H1 (cell line): ENCODE measurements at regions not wholly inside any gene's neighbourhood (a gene's known extent, or its start where the extent isn't known, plus 50 kb on each side); places are given as distances from the start of the nearest gene placed in this dataset.

ENCODE experiments used
- CTCF ChIA-PET: fragments of 300-600 bp; sonication (Branson Sonifier 250); formaldehyde crosslinking; loops from one replicate; lab custom pipeline; 2021; ENCODE audit not compliant: partially characterized antibody; lab: Charles Lee
- POLR2A ChIA-PET: fragments of 300-600 bp; sonication (Branson Sonifier 250); formaldehyde crosslinking; loops from one replicate; lab custom pipeline; 2021; ENCODE audit warnings: inconsistent platforms; ENCODE audit not compliant: partially characterized antibody; lab: Charles Lee
- DNase-seq, 2 experiments: peaks; one replicate each; pipeline versions ENCODE4 v3.0.0 to v3.0.0-alpha.2; 2010 to 2022; ENCODE audit warnings: low spot score in 2 of 2, low read depth in 1 of 2, mixed read lengths in 1 of 2
- FAIRE-seq: peaks from 2 replicates; lab custom pipeline; 2011; peaks lifted over from hg19 to GRCh38; lab: Jason Lieb, UNC
- H2AFZ ChIP-seq: 2 replicates; pipeline ENCODE4 v1.8.1; 2012; ENCODE audit warnings: low read length, inconsistent platforms
- H2AK5ac ChIP-seq: 2 replicates; pipeline ENCODE4 v1.6.1; 2013; ENCODE audit warnings: low read depth, low read length
- H2BK120ac ChIP-seq: replicated peaks from 2 replicates; pipeline ENCODE3; 2013; ENCODE audit warnings: low read depth, low read length, inconsistent platforms
- H2BK12ac ChIP-seq: 2 replicates; pipeline ENCODE4 v1.6.1; 2013; ENCODE audit warnings: low read depth, low read length
- H2BK15ac ChIP-seq: 2 replicates; pipeline ENCODE4 v1.6.1; 2013; ENCODE audit warnings: low read length
- H2BK20ac ChIP-seq: 2 replicates; pipeline ENCODE4 v1.6.1; 2013; ENCODE audit warnings: low read length
- H2BK5ac ChIP-seq: 2 replicates; pipeline ENCODE4 v1.6.1; 2013; ENCODE audit warnings: low read depth, low read length
- H3K14ac ChIP-seq: 2 replicates; pipeline ENCODE4 v1.6.1; 2013; ENCODE audit warnings: inconsistent platforms; ENCODE audit not compliant: insufficient read length
- H3K18ac ChIP-seq: 2 replicates; pipeline ENCODE4 v1.6.1; 2013; ENCODE audit warnings: low read length; ENCODE audit errors: extremely low read depth
- H3K23ac ChIP-seq: 2 replicates; pipeline ENCODE4 v1.6.1; 2013; ENCODE audit warnings: inconsistent platforms; ENCODE audit not compliant: insufficient read length
- H3K23me2 ChIP-seq: 2 replicates; pipeline ENCODE4 v1.6.1; 2013; ENCODE audit warnings: low read depth, low read length
- H3K27ac ChIP-seq: 2 replicates; pipeline ENCODE4 v1.6.1; 2011; ENCODE audit warnings: low read depth, low read length, inconsistent platforms
- H3K27me3 ChIP-seq, 4 experiments: replicated peaks in 1 of 4; 1 replicate in 1 of 4; 2 replicates in 3 of 4; pipeline versions ENCODE4 v1.6.1 to v1.8.1; 2011 to 2013; ENCODE audit warnings: low read length in 3 of 4, mild to moderate bottlenecking in 3 of 4, inconsistent platforms in 2 of 4, mixed read lengths in 2 of 4, moderate library complexity in 1 of 4; ENCODE audit not compliant: control insufficient read depth in 3 of 4, insufficient read depth in 3 of 4; ENCODE audit errors: extremely low read depth in 1 of 4
- H3K36me3 ChIP-seq, 4 experiments: 2 replicates each; pipeline versions ENCODE4 v1.6.1 to v1.8.1; 2011 to 2013; ENCODE audit warnings: mild to moderate bottlenecking in 4 of 4, low read length in 3 of 4, moderate library complexity in 2 of 4, control low read depth in 1 of 4, inconsistent platforms in 1 of 4; ENCODE audit not compliant: insufficient read depth in 4 of 4, control insufficient read depth in 2 of 4
- H3K4ac ChIP-seq: replicated peaks from 2 replicates; pipeline ENCODE3; 2013; ENCODE audit warnings: low read length, low read depth, mixed read lengths, inconsistent platforms; ENCODE audit not compliant: insufficient read length
- H3K4me1 ChIP-seq, 4 experiments: replicated peaks in 1 of 4; 1 replicate in 1 of 4; 2 replicates in 3 of 4; pipeline versions ENCODE4 v1.6.1 to v1.8.1; 2011 to 2013; ENCODE audit warnings: low read length in 3 of 4, inconsistent platforms in 2 of 4, mixed read lengths in 1 of 4; ENCODE audit not compliant: insufficient read depth in 4 of 4, control insufficient read depth in 3 of 4
- H3K4me2 ChIP-seq, 2 experiments: 2 replicates each; pipeline versions ENCODE4 v1.6.1 to v1.8.1; 2011 to 2013; ENCODE audit warnings: low read depth in 2 of 2, low read length in 2 of 2, control low read depth in 1 of 2, inconsistent platforms in 1 of 2, mild to moderate bottlenecking in 1 of 2; ENCODE audit not compliant: insufficient read depth in 1 of 2
- H3K4me3 ChIP-seq, 4 experiments: fragments of 200-600, 300-600 bp in 1 of 4; sonication (generic), shearing (Covaris generic), sonication (Bioruptor Twin) in 1 of 4; 2 replicates each; pipeline versions ENCODE4 v1.5.1 to v1.8.1; 2011 to 2016; ENCODE audit warnings: low read length in 4 of 4, low read depth in 3 of 4, control low read depth in 2 of 4, inconsistent platforms in 2 of 4, mild to moderate bottlenecking in 2 of 4, mixed read lengths in 1 of 4, moderate library complexity in 1 of 4; ENCODE audit not compliant: insufficient read depth in 2 of 4; ENCODE audit errors: extremely low read depth in 1 of 4
- H3K56ac ChIP-seq: replicated peaks from 2 replicates; pipeline ENCODE3; 2013; ENCODE audit warnings: low read depth, mild to moderate bottlenecking, mixed read lengths, low read length, inconsistent platforms; ENCODE audit not compliant: insufficient read length
- H3K79me1 ChIP-seq: 2 replicates; pipeline ENCODE4 v1.6.1; 2013; ENCODE audit warnings: low read depth, low read length, control low read depth
- H3K79me2 ChIP-seq, 2 experiments: 2 replicates each; pipeline versions ENCODE4 v1.6.1 to v1.8.1; 2012 to 2013; ENCODE audit warnings: low read length in 2 of 2, mild to moderate bottlenecking in 2 of 2, inconsistent platforms in 1 of 2; ENCODE audit not compliant: insufficient read depth in 2 of 2, control insufficient read depth in 1 of 2
- H3K9ac ChIP-seq, 4 experiments: replicated peaks in 1 of 4; 1 replicate in 1 of 4; 2 replicates in 3 of 4; pipeline versions ENCODE4 v1.6.1 to v1.8.1; 2011 to 2013; ENCODE audit warnings: low read depth in 3 of 4, low read length in 3 of 4, control low read depth in 2 of 4, mild to moderate bottlenecking in 2 of 4, moderate library complexity in 2 of 4, inconsistent platforms in 1 of 4; ENCODE audit errors: extremely low read depth in 1 of 4
- H3K9me3 ChIP-seq, 2 experiments: 2 replicates each; pipeline versions ENCODE4 v1.6.1 to v1.8.1; 2012 to 2013; ENCODE audit warnings: mild to moderate bottlenecking in 2 of 2, moderate library complexity in 2 of 2, control low read depth in 1 of 2, inconsistent platforms in 1 of 2, low read depth in 1 of 2, low read length in 1 of 2, mixed read lengths in 1 of 2; ENCODE audit not compliant: insufficient read depth in 2 of 2
- H4K20me1 ChIP-seq, 2 experiments: replicated peaks in 1 of 2; 2 replicates each; pipeline versions ENCODE3 to v1.8.1; 2011 to 2013; ENCODE audit warnings: inconsistent platforms in 2 of 2, low read length in 2 of 2, mild to moderate bottlenecking in 1 of 2; ENCODE audit not compliant: insufficient read depth in 2 of 2, control insufficient read depth in 1 of 2
- H4K5ac ChIP-seq: 2 replicates; pipeline ENCODE4 v1.6.1; 2013; ENCODE audit warnings: low read length, low read depth, mixed read lengths, inconsistent platforms; ENCODE audit not compliant: insufficient read length
- H4K8ac ChIP-seq: 2 replicates; pipeline ENCODE4 v1.8.0; 2013; ENCODE audit warnings: mild to moderate bottlenecking, moderate library complexity, low read length, inconsistent platforms; ENCODE audit not compliant: insufficient read depth; ENCODE audit errors: extremely low read depth
- H4K91ac ChIP-seq: replicated peaks from 2 replicates; pipeline ENCODE3; 2013; ENCODE audit warnings: low read length, mixed read lengths, inconsistent platforms; ENCODE audit not compliant: insufficient read length
- CBX5 ChIP-seq: fragments of 300-800, 300-1000 bp; sonication (generic); IDR thresholded peaks from 2 replicates; pipeline ENCODE4 v1.7.1; 2016; ENCODE audit warnings: antibody characterized with exemption, low read length, low read depth
- CHD2 ChIP-seq: IDR thresholded peaks from 2 replicates; pipeline ENCODE4 v1.6.1; 2012; ENCODE audit warnings: low read length, improper control_type of control experiment
- JUN ChIP-seq: IDR thresholded peaks from 2 replicates; pipeline ENCODE4 v1.6.1; 2011; ENCODE audit warnings: low read depth, mild to moderate bottlenecking, improper control_type of control experiment, low read length
- MAFK ChIP-seq: IDR thresholded peaks from 2 replicates; pipeline ENCODE4 v1.6.1; 2012; ENCODE audit warnings: low read depth, mild to moderate bottlenecking, improper control_type of control experiment, low read length
- NANOG ChIP-seq: IDR thresholded peaks from 2 replicates; pipeline ENCODE4 v1.6.1; 2011; ENCODE audit warnings: low read length, low read depth, mild to moderate bottlenecking, inconsistent platforms; ENCODE audit not compliant: insufficient read depth, poor library complexity, severe bottlenecking
- WGBS, 2 experiments: shearing (Covaris generic) in 1 of 2; methylation state at CpG; one replicate each; pipeline versions ENCODE4 v1.1.6 to v1.1.7; 2013 to 2015; ENCODE audit warnings: low lambda C conversion rate in 2 of 2, mixed read lengths in 2 of 2, inconsistent platforms in 1 of 2, low coverage in 1 of 2, missing lambda C conversion rate in 1 of 2; ENCODE audit not compliant: insufficient replicate concordance in 2 of 2, insufficient coverage in 1 of 2, insufficient read length in 1 of 2; ENCODE audit errors: extremely low coverage in 1 of 2, missing lambda C conversion rate in 1 of 2; 5-methylcytosine and 5-hydroxymethylcytosine counted together

DNA sequence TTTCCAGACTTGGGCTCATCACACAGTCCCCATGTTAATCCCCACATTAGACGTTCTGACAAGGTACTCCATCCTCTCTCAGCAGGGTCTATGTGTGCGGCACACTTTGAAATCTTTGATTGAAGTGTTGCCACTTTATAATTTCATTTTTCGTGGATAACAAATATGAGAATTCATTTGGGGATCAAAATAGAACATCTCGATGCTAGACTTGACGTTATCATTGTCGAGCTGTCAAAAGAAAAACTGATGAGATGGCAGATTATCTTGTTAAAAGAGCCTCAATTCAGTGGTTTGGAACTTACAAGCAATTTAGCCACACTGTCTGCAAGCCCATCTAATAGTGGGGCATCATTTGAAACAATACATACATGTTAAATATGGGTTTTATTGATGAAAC lies 91.2 kb upstream of the SULT1C3 start:
- H3K27me3 ChIP-seq = no peaks in the 10 kb centered on the region
- H3K23me2 ChIP-seq = no peaks in the 10 kb centered on the region
- FAIRE-seq = no peak
- no peak overlapping the region for H2AFZ ChIP-seq
- no peak overlapping the region for H3K23ac ChIP-seq
- no peaks in the 10 kb centered on the region for H3K79me1 ChIP-seq
- no peak overlapping the region for H3K27ac ChIP-seq
- no peak overlapping the region for H2BK15ac ChIP-seq
- no peak overlapping the region for H2BK120ac ChIP-seq
- H2BK12ac ChIP-seq = no peak overlapping the region
- no peak overlapping the region for H4K8ac ChIP-seq
- no peaks in the 10 kb centered on the region for H3K9me3 ChIP-seq
- no peak overlapping the region for H3K18ac ChIP-seq
- no peak overlapping the region for H3K4me3 ChIP-seq
- CTCF ChIA-PET = no interaction called here
- WGBS, 2 experiments = 96% methylated on average over 6 of the region's 6 CpGs; no CpG with 5 or more reads in 1 of the 2 experiments
- no peak overlapping the region for H3K14ac ChIP-seq
- POLR2A ChIA-PET = no interaction called here
- H4K20me1 ChIP-seq = no peaks in the 10 kb centered on the region
- no peak overlapping the region for H4K91ac ChIP-seq
- H2BK20ac ChIP-seq = no peak overlapping the region
- no peaks in the 10 kb centered on the region for H3K4me1 ChIP-seq
- H4K5ac ChIP-seq = no peak overlapping the region
- no peaks in the 10 kb centered on the region for H3K79me2 ChIP-seq
- H2AK5ac ChIP-seq = no peak overlapping the region
- H2BK5ac ChIP-seq = no peak overlapping the region
- no peaks in the 10 kb centered on the region for H3K36me3 ChIP-seq
- no peak overlapping the region for H3K4ac ChIP-seq
- no peak overlapping the region for H3K4me2 ChIP-seq
- no peak for DNase-seq
- H3K9ac ChIP-seq = no peak overlapping the region
- H3K56ac ChIP-seq = no peak overlapping the region
- TF ChIP-seq NANOG (no peak), CHD2 (no peak), CBX5 (no peak), JUN (no peak), MAFK (no peak)
